Smooth muscle cell (in vitro differentiated cells): ENCODE measurements at regions not wholly inside any gene's neighbourhood (a gene's known extent, or its start where the extent isn't known, plus 50 kb on each side); places are given as distances from the start of the nearest gene placed in this dataset.

Source experiments
- DNase-seq: peaks from one replicate; lab custom pipeline; 2025; ENCODE audit not compliant: unreplicated experiment; lab: John Stamatoyannopoulos, UW
- H2AFZ ChIP-seq: fragments of 200-600 bp; sonication (generic); 2 replicates; pipeline ENCODE4 v1.6.0; 2016; ENCODE audit warnings: antibody characterized with exemption, low read depth, mild to moderate bottlenecking
- H3F3A ChIP-seq: fragments of 200-600 bp; sonication (generic); 2 replicates; pipeline ENCODE4 v1.6.0; 2017; ENCODE audit warnings: antibody characterized with exemption, low read depth
- H3K27ac ChIP-seq: fragments of 200-600 bp; sonication (generic); 2 replicates; pipeline ENCODE4 v1.5.1; 2016; ENCODE audit warnings: low read depth, mild to moderate bottlenecking
- H3K27me3 ChIP-seq: fragments of 200-600 bp; sonication (generic); 2 replicates; pipeline ENCODE4 v1.6.1; 2016; ENCODE audit warnings: low read depth, mild to moderate bottlenecking
- H3K36me3 ChIP-seq: fragments of 200-600 bp; sonication (generic); 2 replicates; pipeline ENCODE4 v1.5.1; 2016; ENCODE audit warnings: low read depth
- H3K4me1 ChIP-seq: fragments of 200-600 bp; sonication (generic); 2 replicates; pipeline ENCODE4 v1.5.1; 2016; ENCODE audit warnings: low read depth
- H3K4me2 ChIP-seq: fragments of 200-600 bp; sonication (generic); 2 replicates; pipeline ENCODE4 v1.6.0; 2016; ENCODE audit warnings: mild to moderate bottlenecking
- H3K4me3 ChIP-seq: fragments of 200-600 bp; sonication (generic); 2 replicates; pipeline ENCODE4 v1.5.1; 2016; ENCODE audit warnings: mild to moderate bottlenecking
- H3K79me2 ChIP-seq: fragments of 200-600 bp; sonication (generic); 2 replicates; pipeline ENCODE4 v1.6.0; 2016; ENCODE audit warnings: low read depth, mild to moderate bottlenecking
- H3K9ac ChIP-seq: fragments of 200-600 bp; sonication (generic); 2 replicates; pipeline ENCODE4 v1.6.0; 2016; ENCODE audit warnings: low read depth
- H3K9me3 ChIP-seq: fragments of 200-600 bp; sonication (generic); replicated peaks from 2 replicates; pipeline ENCODE4 v1.5.1; 2016; ENCODE audit warnings: low read depth
- H4K20me1 ChIP-seq: fragments of 200-600 bp; sonication (generic); 2 replicates; pipeline ENCODE4 v1.6.0; 2016; ENCODE audit warnings: low read depth
- CTCF ChIP-seq: fragments of 200-600 bp; sonication (generic); IDR thresholded peaks from 2 replicates; pipeline ENCODE4 v1.5.1; 2017; ENCODE audit warnings: borderline replicate concordance, mild to moderate bottlenecking, antibody characterized with exemption; ENCODE audit not compliant: insufficient read depth, poor library complexity, severe bottlenecking
- WGBS: methylation state at CpG from one replicate; pipeline ENCODE4 v1.1.7; 2016; ENCODE audit warnings: low lambda C conversion rate; 5-methylcytosine and 5-hydroxymethylcytosine counted together

DNA sequence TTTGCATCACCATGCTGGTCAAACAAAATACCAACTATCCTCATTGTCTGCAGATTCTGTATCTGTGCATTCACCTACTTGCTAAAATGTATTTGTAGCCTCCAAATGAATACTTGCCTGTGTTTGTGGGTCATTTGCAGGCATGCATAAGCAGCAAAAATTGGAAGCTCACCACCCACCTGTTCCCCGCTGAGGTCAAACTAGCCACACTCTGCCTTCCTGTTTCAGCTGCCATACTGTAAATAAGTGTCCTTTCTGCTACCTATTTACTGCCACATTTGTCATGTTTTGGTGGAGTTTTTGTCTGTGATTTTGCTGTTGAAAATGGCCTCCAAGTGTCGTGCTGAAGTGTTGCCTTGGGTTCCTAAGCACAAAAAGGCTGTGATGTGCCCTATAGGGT, 50.0 kb upstream of the ACMSD start:
- no peaks in the 10 kb centered on the region for H3F3A ChIP-seq
- no peak for TF ChIP-seq CTCF
- no peaks in the 10 kb centered on the region for H3K79me2 ChIP-seq
- H3K9ac ChIP-seq = no peak overlapping the region
- no peaks in the 10 kb centered on the region for H3K9me3 ChIP-seq
- H3K4me3 ChIP-seq = no peak overlapping the region
- no peak for DNase-seq
- no peak overlapping the region for H3K27ac ChIP-seq
- no peak overlapping the region for H2AFZ ChIP-seq
- H3K36me3 ChIP-seq = no peaks in the 10 kb centered on the region
- H4K20me1 ChIP-seq = no peaks in the 10 kb centered on the region
- no peaks in the 10 kb centered on the region for H3K4me1 ChIP-seq
- 91% methylated on average over 2 of the region's 2 CpGs for WGBS
- H3K4me2 ChIP-seq = no peak overlapping the region
- H3K27me3 ChIP-seq = no peaks in the 10 kb centered on the region
